ENCODE measurements at regions not wholly inside any gene's neighbourhood (a gene's known extent, or its start where the extent isn't known, plus 50 kb on each side); places are given as distances from the start of the nearest gene placed in this dataset.

- H3K4me3 ChIP-seq (ENCODE audit: low read depth, low read length), result no peak overlapping the region
- H3K27ac Mint-ChIP-seq (ENCODE audit: unreplicated experiment), result peak overlapping the region; percentile 89
- peaks cover 62% of the 10 kb centered on the region for H3K4me1 Mint-ChIP-seq (ENCODE audit: low read depth, unreplicated experiment)
- H3K27me3 Mint-ChIP-seq (ENCODE audit: insufficient read depth, unreplicated experiment), result no peaks in the 10 kb centered on the region
- H3K36me3 Mint-ChIP-seq (ENCODE audit: insufficient read depth, unreplicated experiment), result peaks cover 23% of the 10 kb centered on the region
- peak; percentile 79 to 80 for DNase-seq
- CTCF ChIA-PET, result interaction anchor here (0.7 to 0.9 kb wide), 2 partner anchors 12 to 26 kb away, joined by 5 to 6 read pairs; no protein-coding TSS in a partner anchor
- no TSS peak for BruUV-seq (replicated peaks)
- POLR2A ChIA-PET, result interaction anchor here (0.5 to 1.2 kb wide), 3 partner anchors 20 to 62 kb away, joined by 3 to 10 read pairs (median 4); no protein-coding TSS in a partner anchor
- no peaks in the 10 kb centered on the region for H3K9me3 Mint-ChIP-seq (ENCODE audit: unreplicated experiment)
- no peaks in the 10 kb centered on the region for H3K9me3 ChIP-seq
- peak overlapping the region; percentile 42 for H3K4me3 Mint-ChIP-seq (ENCODE audit: unreplicated experiment)
- no peak for TF ChIP-seq CTCF (IDR thresholded peaks at IDR 0.05; ENCODE audit: insufficient read depth in 1 of 2, low read depth in 1 of 2, low read length in 1 of 2, severe bottlenecking in 1 of 2, unreplicated experiment in 1 of 2)
- intact Hi-C loops (cut with micrococcal nuclease; ENCODE audit: unreplicated experiment), result loop anchor here (1.0 to 10.0 kb wide), 6 partner anchors 19 to 435 kb away; no protein-coding TSS in a partner anchor
- H3K36me3 ChIP-seq (ENCODE audit: control insufficient read depth, insufficient read depth, low read length), result no peaks in the 10 kb centered on the region
- peaks cover 83% of the 10 kb centered on the region for H3K4me1 ChIP-seq
- no peaks in the 10 kb centered on the region for H3K27me3 ChIP-seq (replicated peaks; ENCODE audit: control insufficient read depth, insufficient read depth, low read length)
These were observed 57.4 kb upstream of the BMP2 start for GRCh38 chr20:6709910-6710595.

GRCh38 chr20:6708010-6708409, 59.5 kb upstream of the BMP2 start:
- Histone ChIP-seq H3K4me1 (peaks cover 92% of the 10 kb centered on the region), H3K36me3 (ENCODE audit: control insufficient read depth, insufficient read depth, low read length) (no peaks in the 10 kb centered on the region), H3K27me3 (replicated peaks; ENCODE audit: control insufficient read depth, insufficient read depth, low read length) (no peaks in the 10 kb centered on the region), H3K9me3 (no peaks in the 10 kb centered on the region), H3K4me3 (ENCODE audit: low read depth, low read length) (no peak overlapping the region)
- H3K4me3 Mint-ChIP-seq (ENCODE audit: unreplicated experiment), result peak overlapping the region; percentile 57
- H3K4me1 Mint-ChIP-seq (ENCODE audit: low read depth, unreplicated experiment), result peaks cover 82% of the 10 kb centered on the region
- POLR2A ChIA-PET, result interaction anchor here (0.6 to 1.9 kb wide), 8 partner anchors 10 to 585 kb away, joined by 3 to 24 read pairs (median 4); partner anchors contain the start of gene FERMT1
- H3K9me3 Mint-ChIP-seq (ENCODE audit: unreplicated experiment), result no peaks in the 10 kb centered on the region
- peak overlapping the region; percentile 89 for H3K27ac Mint-ChIP-seq (ENCODE audit: unreplicated experiment)
- peaks cover 32% of the 10 kb centered on the region for H3K36me3 Mint-ChIP-seq (ENCODE audit: insufficient read depth, unreplicated experiment)
- TF ChIP-seq CTCF (IDR thresholded peaks at IDR 0.05; ENCODE audit: insufficient read depth in 1 of 2, low read depth in 1 of 2, low read length in 1 of 2, severe bottlenecking in 1 of 2, unreplicated experiment in 1 of 2), result no peak
- intact Hi-C loops (cut with micrococcal nuclease; ENCODE audit: unreplicated experiment), result loop anchor here (10.0 kb wide), 1 partner anchor 437 kb away; no protein-coding TSS in a partner anchor
- BruUV-seq (replicated peaks), result no TSS peak
- DNase-seq, result peak; percentile 83 to 92
- H3K27me3 Mint-ChIP-seq (ENCODE audit: insufficient read depth, unreplicated experiment), result no peaks in the 10 kb centered on the region
- CTCF ChIA-PET, result interaction anchor here (0.5 to 2.2 kb wide), 5 partner anchors 10 to 125 kb away, joined by 3 to 7 read pairs (median 3); no protein-coding TSS in a partner anchor

- H3K27me3 ChIP-seq (replicated peaks; ENCODE audit: control insufficient read depth, insufficient read depth, low read length), result no peaks in the 10 kb centered on the region
- H3K36me3 ChIP-seq (ENCODE audit: control insufficient read depth, insufficient read depth, low read length), result no peaks in the 10 kb centered on the region
- peak overlapping the region; percentile 57 for H3K4me3 Mint-ChIP-seq (ENCODE audit: unreplicated experiment)
- CTCF ChIA-PET, result interaction anchor here (1.6 to 2.2 kb wide), 2 partner anchors 15 to 124 kb away, joined by 6 to 7 read pairs; no protein-coding TSS in a partner anchor
- no peak overlapping the region for H3K4me3 ChIP-seq (ENCODE audit: low read depth, low read length)
- peaks cover 95% of the 10 kb centered on the region for H3K4me1 ChIP-seq
- DNase-seq, result peak; percentile 26 to 65
- H3K9me3 ChIP-seq, result no peaks in the 10 kb centered on the region
- H3K4me1 Mint-ChIP-seq (ENCODE audit: low read depth, unreplicated experiment), result peaks cover 86% of the 10 kb centered on the region
- TF ChIP-seq CTCF (IDR thresholded peaks at IDR 0.05; ENCODE audit: insufficient read depth in 1 of 2, low read depth in 1 of 2, low read length in 1 of 2, severe bottlenecking in 1 of 2, unreplicated experiment in 1 of 2), result no peak
- H3K36me3 Mint-ChIP-seq (ENCODE audit: insufficient read depth, unreplicated experiment), result peaks cover 35% of the 10 kb centered on the region
- H3K27ac Mint-ChIP-seq (ENCODE audit: unreplicated experiment), result peak overlapping the region; percentile 89
- intact Hi-C loops (cut with micrococcal nuclease; ENCODE audit: unreplicated experiment), result loop anchor here (10.0 kb wide), 1 partner anchor 437 kb away; no protein-coding TSS in a partner anchor
- BruUV-seq (replicated peaks), result TSS peak; percentile 28
- no peaks in the 10 kb centered on the region for H3K9me3 Mint-ChIP-seq (ENCODE audit: unreplicated experiment)
- POLR2A ChIA-PET, result interaction anchor here (1.0 to 1.9 kb wide), 5 partner anchors 10 to 585 kb away, joined by 3 to 24 read pairs (median 4); partner anchors contain the start of gene FERMT1
- H3K27me3 Mint-ChIP-seq (ENCODE audit: insufficient read depth, unreplicated experiment), result no peaks in the 10 kb centered on the region
These were observed 60.1 kb upstream of the BMP2 start for GRCh38 chr20:6707321-6707831.
